GM21528 (cell line): ENCODE measurements at regions not wholly inside any gene's neighbourhood (a gene's known extent, or its start where the extent isn't known, plus 50 kb on each side); places are given as distances from the start of the nearest gene placed in this dataset.
"Not testable (repeated sequence)": the region's sequence is repeated elsewhere in the genome, so short reads cannot be mapped to it uniquely, and the experiment has no call there.

Source experiments
- ATAC-seq: cut with Tn5 transposase; IDR thresholded peaks from one replicate; pipeline ENCODE4 v1.9.1; 2021; ENCODE audit warnings: mild to moderate bottlenecking, moderate library complexity; ENCODE audit not compliant: unreplicated experiment, low FRiP score

DNA sequence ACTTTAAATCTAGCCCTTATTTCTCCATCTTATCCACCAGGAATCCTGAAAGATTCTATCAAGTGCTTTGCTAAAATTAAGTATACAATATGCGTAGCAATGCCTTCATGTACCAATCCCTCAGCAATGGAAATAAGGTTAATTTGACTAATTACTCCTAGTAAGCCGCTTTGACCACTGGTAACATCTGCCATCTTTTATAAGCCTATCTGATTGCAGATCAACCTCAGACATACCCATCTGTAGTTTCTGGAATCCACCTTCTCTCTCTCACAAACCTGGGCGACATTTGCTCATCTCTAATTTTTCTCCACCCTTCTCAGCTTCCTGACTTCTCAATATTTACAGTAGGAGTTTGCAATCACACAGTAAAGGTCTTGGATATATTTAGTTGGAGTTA lies 138.8 kb upstream of the CRHR1 start:
- ATAC-seq = no peak

DNA sequence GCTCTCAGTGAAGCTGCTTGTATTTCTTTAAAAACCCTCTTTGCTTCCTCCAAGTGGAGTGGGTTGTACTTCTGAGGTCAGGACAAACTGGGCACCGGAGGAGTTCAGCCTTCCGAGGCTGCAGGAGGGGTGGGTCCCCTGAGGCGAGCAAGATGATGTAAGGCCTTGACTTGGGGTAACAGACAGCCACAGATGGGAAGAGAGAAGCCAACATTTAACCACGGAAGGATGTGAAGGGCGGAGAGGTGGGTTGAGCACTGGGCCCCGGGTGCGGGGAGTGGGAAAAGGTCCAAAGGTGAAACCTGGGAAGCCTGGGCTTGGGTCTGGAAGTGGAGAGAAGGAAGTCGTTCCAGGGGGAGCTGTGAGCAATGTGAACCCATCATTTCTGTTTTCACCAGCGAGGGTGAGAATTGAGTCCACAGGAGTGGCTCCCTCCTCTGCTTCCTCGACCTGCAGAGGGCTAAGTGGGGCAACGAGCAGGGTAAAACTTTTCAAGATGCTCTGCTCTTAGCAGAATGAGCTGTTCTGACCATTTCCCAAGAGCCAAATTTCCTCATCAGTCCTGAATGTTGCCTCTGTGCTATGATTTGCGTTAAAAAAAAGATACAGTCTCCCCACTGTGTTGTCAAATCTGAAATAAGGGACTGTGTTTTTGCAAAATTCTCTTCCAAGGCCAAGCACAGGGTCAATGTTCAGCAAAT lies 137.7 kb upstream of the CRHR1 start:
- no peak for ATAC-seq

DNA sequence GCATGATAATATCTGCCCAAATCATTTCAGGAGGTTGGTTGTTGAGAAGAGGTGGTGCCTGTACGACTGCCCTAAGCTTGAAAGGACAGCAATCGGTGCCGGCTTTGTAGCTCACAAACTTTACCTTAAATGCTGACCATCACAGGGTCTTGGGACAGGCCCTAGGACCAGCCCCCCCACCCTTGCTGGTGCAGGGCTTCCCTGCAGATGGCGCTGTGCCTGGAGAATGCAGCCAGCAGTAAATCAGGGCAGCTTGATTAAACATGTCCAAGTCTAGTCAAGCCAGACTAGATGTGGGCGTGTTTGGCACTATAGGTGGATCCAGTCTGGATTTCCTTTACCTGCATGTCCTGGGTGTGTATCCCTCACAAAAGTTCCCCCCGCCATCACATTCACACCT lies 135.5 kb upstream of the CRHR1 start:
- ATAC-seq = no peak

DNA sequence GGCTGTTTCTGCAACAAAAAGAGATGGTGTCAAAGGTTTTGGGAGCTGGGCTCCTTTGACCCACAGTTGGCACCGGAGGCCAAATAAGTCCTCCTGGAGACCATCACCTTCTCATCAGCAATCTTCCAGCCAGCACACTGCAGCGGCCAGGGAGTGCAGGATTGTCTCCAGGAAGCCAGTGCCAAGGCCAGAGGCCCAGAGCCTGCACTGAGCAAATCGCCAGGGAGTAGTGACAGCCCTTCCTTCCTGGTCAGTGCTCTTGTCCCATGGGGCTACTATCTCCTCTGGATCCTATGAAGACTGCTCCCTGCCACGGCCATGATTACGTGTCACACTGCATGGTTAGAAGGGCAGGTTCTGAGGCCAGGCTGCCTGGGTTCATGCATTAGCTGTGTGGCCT lies 134.3 kb upstream of the CRHR1 start:
- ATAC-seq = no peak

DNA sequence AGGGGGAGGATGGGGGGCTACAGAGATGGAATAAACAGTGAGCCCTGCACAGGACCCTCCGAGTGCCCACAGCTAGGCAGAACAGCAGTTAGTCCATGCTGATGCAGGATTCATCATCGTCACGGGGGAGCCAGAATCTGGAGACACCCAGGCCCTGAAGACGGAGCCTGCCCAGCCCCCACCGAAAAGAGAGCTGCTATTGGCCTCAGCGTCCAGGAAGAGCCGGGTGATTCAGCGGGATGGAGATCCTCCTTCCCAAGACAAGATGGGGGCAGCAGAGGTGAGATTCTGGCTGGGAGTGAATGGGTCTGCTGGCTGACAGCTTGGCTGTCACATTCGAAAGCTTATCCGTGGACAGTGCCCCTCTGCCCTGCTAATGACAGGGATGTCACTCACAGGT lies 133.6 kb upstream of the CRHR1 start:
- ATAC-seq = no peak

DNA sequence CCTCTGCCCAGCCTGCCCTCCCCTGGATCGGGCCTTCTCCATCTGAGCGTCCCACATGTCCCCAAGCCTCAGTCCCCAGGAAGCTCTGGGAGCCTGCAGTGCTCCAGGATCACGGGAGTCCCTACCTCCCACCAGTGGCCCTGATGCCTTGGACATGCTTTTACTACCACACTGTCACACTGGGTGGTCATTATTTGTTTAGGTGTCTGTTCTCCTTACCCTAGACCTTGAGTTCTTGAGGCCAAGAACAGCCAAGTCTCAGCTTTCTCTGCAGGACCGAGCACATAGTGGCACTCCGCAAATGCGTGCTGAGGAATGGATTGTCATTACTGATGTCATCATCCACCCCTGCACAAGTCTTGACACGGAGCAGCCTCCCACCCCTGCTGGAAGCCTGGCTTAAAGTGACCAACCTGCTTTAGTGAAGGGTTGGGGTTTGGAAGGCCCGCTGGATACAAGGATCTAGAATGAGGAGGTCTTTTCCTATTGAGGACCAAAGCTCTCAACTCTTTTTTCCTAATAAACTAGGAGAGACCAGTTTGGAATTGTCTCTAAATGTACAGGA lies 132.9 kb upstream of the CRHR1 start:
- no peak for ATAC-seq

DNA sequence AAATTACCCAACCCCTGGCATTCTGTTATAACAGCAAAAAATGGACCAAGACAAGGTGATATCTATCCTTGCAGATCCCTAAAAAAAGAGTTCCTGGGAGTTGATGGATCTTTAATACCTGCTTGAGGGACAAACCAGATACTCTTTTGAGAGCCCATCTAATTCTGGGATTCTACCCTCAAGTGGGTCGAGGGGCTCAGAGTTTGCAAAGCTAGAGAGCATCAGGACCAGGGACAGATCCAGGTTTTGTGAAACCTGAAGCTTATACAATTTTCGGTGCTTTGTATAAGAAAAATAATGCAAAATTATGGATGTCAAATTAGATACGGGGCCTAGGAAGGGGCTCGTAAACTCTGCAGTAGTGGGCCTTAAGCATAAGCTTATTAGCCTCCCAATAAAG lies 130.5 kb upstream of the CRHR1 start:
- no peak for ATAC-seq

DNA sequence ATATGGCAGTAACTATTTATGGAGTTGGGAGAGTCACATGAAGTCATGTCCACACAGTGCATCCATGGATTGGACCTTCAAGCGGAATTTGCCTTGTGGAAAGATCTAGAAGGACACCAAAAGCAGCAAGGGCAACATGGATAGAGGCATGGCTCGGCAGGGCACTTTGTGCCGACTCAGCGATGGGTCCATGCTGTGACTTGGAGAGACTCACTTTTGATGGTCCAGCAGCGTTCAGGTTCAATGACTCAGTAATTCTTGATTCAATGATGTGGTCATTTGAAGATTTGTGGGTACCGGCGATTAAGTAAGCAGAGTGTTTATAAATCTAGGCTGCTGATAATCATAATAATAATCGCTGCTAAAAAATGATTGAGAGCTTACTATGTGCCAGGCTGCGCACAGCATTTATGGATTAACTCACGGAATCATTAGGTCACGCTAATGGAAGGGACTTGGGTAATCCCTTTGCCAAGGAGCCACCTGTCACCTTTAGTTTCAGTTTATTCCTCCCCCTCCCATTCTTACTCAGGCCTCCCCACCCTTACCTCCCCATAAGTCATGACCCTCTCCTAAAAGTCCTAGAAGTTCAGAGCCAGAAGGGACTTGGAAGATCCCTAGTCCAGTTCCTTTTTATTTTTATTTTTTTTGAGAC lies 127.5 kb upstream of the CRHR1 start:
- no peak for ATAC-seq

DNA sequence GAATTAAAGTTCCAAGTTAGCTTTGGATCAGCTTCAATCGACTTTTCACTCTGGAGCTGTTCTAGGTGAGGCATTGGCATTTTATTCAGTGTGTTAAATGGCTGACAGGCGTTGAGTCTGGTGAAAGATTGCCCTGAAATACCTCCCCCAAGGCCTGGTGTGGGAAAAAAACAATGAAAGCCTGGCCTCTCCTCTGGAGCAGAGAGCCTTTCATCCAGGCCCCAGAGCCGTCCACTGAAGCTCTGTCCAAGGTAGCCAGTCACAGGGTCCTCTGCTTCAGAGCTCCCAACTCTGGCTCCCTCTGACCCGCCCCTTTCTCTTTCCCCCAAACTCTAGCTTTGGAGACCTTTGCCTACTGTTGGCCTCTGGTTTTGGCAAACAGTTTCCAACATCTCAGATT lies 123.6 kb upstream of the CRHR1 start:
- ATAC-seq = no peak

DNA sequence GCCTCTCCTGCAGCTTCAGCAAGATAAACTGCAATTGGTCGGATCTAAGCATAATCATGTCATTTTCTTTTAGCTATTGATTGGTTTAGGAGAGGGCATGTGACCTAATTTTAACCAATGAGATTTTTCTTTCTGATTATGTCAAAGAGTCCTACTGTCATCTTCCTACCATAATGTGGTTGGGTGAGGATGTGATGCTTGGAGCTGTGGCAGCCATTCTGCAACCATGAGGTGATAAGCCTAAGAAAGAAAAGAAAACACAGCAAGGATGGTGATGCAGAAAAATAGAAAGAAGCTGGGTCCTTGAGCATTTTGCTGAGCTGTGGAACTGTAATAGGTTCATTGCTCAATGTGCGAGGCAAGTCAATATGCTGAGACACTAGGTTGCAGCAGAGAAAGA lies 121.7 kb upstream of the CRHR1 start:
- no peak for ATAC-seq

DNA sequence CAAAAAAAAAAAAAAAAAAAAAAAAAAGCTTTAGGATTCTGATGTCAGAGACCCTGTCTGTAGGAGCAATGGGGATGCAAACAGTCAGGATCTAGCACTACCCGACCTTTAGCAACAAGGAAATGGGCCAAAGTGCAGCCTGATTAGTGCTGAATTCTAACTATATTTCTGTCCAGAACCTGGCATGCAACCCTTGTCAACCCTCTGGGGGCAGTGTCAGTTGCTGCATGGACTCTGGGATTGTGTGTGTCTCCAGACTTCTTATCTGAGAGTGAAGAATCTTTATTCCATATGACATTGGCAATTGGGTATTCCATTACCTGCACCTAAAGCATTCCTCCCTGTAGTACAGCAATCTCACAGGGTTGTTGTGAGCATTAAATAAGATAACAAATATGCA lies 120.3 kb upstream of the CRHR1 start:
- no peak for ATAC-seq

DNA sequence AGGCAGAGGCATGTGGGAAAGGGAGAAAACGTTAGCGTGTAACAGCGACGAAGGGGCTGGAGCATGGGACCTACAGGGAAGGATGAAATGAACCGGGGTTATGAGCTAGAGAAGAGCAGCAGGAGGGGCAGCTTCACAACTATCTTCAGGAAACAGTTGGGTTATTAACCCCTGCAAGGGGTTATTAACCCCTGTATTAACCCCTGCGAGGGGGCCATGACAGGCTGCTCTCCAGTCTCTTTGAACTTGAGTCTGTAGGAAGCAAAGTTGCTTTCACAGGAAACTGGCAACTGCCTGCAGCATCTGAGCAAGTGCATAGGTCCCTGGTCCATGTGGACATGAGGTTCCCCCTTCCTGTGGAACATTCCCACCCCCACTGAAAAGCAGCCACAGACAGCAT lies 119.2 kb upstream of the CRHR1 start:
- ATAC-seq = no peak

DNA sequence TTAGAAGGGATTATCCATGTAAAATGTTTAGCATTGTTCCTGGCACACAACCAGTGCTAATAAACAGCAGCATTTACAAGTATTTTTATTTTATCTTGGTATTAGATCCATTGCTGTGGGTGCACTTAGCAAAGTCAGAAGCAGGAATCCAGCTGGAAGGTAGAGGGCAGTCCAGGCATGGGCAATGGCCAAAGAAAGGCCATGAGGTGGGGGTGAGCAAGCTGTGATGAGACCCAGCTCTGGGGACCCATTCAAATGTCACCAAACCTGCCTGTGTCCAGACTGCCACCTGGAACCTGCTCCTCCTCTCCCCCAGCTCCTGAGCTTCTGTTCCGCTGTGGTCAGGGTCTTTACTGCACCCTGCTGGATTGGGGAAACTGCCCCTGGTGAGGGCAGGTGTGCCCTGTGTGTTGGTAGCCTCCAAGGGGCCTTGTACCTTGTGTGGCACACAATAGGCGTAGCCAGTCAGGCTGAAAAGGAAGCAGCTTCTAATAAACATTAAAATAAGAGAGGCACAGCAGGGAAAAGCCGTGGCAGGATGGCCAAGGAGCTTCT lies 118.0 kb upstream of the CRHR1 start:
- ATAC-seq = no peak

DNA sequence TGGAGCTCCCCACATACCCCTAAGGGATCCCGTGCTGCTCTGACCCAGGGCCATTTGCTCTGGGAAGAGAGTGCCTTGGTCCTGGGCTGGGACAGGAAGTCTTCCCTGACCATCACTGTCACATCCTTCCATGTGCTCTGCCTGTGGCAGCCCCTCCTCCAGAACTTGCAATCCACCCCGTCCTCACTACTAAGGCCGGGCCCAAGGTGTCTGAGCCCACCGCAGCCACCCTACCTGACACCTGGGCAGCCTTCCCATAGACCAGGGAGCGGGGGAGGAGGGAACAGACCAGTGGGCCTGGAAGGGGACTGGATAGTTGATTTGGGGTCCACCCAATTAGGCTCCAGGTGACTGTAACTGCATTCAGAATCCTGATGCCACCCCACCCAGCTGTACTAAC lies 117.5 kb upstream of the CRHR1 start:
- no peak for ATAC-seq

DNA sequence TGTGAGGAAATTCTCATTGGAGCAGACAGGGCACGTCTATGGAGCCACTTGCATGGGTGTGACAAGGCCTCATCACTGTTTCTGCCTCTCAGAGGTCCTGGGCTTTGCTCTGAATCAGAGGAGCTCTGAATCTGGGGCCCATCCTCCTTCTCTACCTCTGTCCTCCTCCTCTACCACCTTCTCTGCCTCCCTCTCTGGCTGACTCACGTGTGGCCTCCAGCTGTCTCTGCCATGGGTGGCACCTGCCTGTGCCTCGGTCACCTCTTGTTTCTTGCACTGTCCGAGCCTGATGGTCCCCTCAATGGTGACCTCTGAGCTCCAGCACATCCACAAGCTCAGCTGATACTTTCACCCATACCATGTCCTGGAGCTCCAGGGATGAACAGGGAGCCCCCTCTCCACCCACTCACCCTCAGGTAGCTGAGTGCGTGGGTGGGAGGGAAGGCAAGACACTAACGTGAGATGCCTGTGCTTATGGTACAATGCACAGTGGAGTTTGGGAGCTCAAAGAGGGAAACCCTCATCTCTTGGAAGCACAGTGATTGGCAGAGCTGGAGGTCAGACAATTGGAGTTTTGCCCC lies 116.4 kb upstream of the CRHR1 start:
- no peak for ATAC-seq

DNA sequence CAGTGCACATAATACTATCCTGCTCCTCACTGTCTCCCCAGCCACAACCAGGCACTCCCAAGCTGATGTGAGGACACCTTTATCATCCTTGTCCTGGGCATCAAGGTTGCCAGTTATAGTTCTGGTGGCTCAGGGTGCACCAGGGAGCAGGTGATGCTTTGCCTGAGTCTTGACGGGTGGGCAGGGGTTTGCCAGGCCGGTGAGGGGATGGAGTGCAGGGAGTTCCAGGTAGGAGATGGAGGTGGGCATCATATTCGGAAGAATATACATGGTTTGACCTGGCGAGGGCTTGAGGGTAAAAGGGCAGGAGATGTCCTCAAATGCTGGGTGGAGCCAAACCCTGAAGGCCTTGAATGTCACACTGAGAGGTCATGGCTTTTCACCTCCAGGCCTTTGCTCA lies 115.8 kb upstream of the CRHR1 start:
- ATAC-seq = no peak

DNA sequence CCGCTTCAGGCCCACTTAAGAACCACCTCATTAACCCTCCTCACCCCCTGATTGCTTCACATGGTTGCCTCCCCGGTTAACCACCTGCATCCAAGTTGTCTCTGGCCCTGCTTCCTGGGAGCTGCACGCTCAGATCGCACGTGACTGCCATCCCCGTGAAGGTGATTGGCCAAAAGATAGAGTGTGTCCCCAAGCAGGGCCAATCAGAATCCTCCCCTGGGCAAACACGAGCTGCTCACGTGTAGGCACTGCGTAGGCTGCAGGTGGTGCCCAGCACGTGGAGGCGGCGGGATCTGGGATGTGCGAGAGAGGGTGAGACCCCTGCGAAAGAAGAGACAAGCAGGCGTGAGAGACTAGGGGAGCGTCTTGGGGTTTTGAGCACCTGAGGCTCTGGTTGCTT lies 111.8 kb upstream of the CRHR1 start:
- ATAC-seq = no peak

DNA sequence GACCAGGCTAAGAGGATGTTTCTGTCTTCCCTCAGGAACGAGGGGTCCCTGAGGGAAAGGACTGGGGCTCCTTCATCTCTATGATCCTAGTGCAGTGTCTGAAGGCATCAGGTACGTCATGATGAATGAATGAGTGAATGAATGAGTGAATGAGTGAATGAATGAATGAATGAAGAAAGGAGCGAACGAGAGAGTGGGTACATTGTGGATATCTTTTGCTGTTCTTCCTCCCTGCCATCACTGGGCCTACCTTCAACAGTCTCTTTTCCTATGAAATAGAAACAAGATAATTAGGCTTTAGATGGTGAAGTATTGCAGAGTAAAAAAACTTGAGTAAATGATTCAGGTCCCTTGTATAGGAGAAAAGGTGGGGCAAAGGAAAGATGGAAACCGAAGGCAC lies 111.3 kb upstream of the CRHR1 start:
- no peak for ATAC-seq

DNA sequence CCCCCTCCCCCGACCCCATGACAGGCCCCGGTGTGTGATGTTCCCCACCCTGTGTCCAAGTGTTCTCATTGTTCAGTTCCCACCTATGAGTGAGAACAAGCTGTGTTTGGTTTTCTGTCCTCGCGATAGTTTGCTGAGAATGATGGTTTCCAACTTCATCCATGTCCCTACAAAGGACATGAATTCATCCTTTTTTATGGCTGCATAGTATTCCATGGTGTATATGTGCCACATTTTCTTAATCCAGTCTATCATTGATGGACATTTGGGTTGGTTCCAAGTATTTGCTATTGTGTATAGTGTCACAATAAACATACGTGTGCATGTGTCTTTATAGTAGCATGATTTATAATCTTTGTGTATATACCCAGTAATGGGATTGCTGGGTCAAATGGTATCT lies 110.4 kb upstream of the CRHR1 start:
- ATAC-seq = not testable (repeated sequence)

DNA sequence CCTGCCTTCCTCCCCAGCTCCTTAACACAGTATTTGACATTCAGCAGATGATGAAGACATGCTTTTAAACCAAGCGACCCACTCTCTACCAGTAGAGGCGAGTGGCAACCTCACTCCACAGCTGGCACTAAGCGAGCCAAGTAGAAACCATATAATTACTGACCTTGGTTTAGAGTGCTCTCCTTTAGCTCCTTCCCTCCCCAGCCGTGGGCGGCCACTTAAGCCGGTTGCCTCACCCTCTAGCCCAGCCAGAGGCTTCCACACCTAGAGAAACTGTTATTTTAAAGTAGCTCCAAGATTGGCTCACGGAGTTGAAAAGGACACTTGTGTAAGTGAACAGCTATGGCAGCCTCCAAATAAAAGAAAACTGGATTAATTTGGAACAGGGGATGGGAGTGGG lies 109.1 kb upstream of the CRHR1 start:
- no peak for ATAC-seq

DNA sequence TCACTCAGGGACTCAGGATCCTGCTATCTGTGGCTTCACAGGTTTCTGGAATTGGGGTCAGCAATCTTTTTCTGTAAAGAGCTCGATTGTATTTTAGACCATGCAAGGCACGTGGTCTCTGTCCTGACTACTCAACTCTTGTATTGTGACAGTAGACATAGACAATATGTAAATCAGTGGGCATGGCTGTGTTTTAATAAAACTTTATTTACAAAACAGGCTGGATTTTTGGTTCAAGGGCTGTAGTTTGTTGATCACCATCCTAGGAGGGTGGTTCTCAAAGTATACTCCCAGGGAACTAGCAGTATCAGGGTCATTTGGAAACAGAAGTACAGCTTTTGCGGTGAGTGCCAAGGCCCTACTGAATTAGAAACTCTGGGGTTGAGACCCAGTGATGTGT lies 108.2 kb upstream of the CRHR1 start:
- no peak for ATAC-seq

DNA sequence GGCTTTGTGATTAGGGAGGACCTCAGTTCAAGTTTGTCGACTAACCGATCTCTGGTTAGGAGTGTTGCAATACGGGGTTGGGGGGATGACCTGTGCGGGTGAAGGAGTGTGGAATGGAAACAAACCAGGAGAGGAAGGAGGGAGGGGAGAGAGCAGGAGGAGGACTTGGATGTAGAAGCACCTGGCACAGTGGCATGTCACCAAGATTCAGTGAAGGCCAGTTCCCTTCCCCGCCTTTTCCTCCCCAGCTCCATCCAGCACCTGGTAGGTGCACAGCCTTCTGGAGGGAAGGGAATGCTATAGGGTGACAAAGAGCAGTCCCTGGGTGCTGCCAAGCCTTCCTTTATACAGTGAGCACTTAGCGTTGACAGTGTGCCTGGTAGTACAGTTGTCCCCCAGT lies 107.4 kb upstream of the CRHR1 start:
- no peak for ATAC-seq
